ENCODE measurements at regions not wholly inside any gene's neighbourhood (a gene's known extent, or its start where the extent isn't known, plus 50 kb on each side); places are given as distances from the start of the nearest gene placed in this dataset.

DNA sequence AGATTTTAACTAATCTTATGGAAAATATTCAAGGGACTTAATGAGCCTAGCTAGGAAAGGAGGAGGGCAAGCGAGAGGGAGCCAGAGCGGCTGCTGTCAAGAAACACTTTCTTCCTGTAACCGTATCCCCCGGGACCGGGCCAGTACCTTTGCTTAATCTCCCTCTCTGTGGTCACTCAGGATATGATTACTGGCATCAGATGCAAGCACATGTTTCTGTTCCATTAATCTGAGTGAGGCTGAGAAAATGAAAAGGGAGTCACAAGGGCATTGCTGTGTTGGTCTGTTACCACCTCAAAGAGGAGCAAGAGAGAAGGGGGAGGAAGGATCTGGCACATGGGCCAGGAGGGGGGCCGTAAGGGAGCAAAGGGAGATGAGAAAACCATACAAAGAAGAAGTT is 356.7 kb upstream of the GATB start:
- no TSS peak for BruUV-seq (replicated peaks)
- Histone ChIP-seq H3K4me2 (ENCODE audit: control insufficient read depth, insufficient read depth) (no peak overlapping the region), H2AFZ (ENCODE audit: control insufficient read depth, low read depth, low read length) (no peak overlapping the region), H3K4me1 (ENCODE audit: control insufficient read depth, insufficient read depth, low read length) (peaks cover 3% of the 10 kb centered on the region; the same call in 1 of the 2 replicates), H4K20me1 (ENCODE audit: control insufficient read depth, insufficient read depth) (no peaks in the 10 kb centered on the region), H3K9ac (ENCODE audit: control insufficient read depth, insufficient read depth, low read length) (no peak overlapping the region), H3K36me3 (ENCODE audit: control insufficient read depth in 2 of 2, insufficient read depth in 2 of 2, low read length in 1 of 2) (no peaks in the 10 kb centered on the region), H3K4me3 (no peak overlapping the region), H3K9me3 (replicated peaks; ENCODE audit: control insufficient read depth, insufficient read depth, low read length) (no peaks in the 10 kb centered on the region), H3K79me2 (ENCODE audit: control insufficient read depth, insufficient read depth, low read length) (no peaks in the 10 kb centered on the region), H3K27me3 (replicated peaks in 1 of 2; ENCODE audit: control insufficient read depth in 2 of 2, insufficient read depth in 2 of 2, low read length in 1 of 2) (no peaks in the 10 kb centered on the region), H3K27ac (ENCODE audit: control insufficient read depth, insufficient read depth) (no peak overlapping the region)
- POLR2A ChIA-PET: no interaction called here
- in situ Hi-C loops (cut with MboI) (no loop called here), intact Hi-C loops (cut with micrococcal nuclease; ENCODE audit: unreplicated experiment) (no loop called here)
- SMC1A ChIA-PET (ENCODE audit: uncharacterized antibody, unreplicated experiment): no interaction called here
- TF ChIP-seq, protein P1, sequence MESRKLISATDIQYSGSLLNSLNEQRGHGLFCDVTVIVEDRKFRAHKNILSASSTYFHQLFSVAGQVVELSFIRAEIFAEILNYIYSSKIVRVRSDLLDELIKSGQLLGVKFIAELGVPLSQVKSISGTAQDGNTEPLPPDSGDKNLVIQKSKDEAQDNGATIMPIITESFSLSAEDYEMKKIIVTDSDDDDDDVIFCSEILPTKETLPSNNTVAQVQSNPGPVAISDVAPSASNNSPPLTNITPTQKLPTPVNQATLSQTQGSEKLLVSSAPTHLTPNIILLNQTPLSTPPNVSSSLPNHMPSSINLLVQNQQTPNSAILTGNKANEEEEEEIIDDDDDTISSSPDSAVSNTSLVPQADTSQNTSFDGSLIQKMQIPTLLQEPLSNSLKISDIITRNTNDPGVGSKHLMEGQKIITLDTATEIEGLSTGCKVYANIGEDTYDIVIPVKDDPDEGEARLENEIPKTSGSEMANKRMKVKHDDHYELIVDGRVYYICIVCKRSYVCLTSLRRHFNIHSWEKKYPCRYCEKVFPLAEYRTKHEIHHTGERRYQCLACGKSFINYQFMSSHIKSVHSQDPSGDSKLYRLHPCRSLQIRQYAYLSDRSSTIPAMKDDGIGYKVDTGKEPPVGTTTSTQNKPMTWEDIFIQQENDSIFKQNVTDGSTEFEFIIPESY (IDR thresholded peaks at IDR 0.05): no peak
- no peak for TF ChIP-seq ZNF687 (IDR thresholded peaks at IDR 0.05)
- TF ChIP-seq, protein P2, sequence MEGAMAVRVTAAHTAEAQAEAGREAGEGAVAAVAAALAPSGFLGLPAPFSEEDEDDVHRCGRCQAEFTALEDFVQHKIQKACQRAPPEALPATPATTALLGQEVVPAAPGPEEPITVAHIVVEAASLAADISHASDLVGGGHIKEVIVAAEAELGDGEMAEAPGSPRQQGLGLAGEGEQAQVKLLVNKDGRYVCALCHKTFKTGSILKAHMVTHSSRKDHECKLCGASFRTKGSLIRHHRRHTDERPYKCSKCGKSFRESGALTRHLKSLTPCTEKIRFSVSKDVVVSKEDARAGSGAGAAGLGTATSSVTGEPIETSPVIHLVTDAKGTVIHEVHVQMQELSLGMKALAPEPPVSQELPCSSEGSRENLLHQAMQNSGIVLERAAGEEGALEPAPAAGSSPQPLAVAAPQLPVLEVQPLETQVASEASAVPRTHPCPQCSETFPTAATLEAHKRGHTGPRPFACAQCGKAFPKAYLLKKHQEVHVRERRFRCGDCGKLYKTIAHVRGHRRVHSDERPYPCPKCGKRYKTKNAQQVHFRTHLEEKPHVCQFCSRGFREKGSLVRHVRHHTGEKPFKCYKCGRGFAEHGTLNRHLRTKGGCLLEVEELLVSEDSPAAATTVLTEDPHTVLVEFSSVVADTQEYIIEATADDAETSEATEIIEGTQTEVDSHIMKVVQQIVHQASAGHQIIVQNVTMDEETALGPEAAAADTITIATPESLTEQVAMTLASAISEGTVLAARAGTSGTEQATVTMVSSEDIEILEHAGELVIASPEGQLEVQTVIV (IDR thresholded peaks at IDR 0.05; ENCODE audit: borderline replicate concordance, partially characterized antibody): no peak
- no peak for TF ChIP-seq MAX (IDR thresholded peaks at IDR 0.05; ENCODE audit: low read depth, low read length)
- no peak for TF ChIP-seq STAT3 (IDR thresholded peaks at IDR 0.05; ENCODE audit: low read depth, low read length)
- no peak for TF ChIP-seq MEF2B (IDR thresholded peaks at IDR 0.05; ENCODE audit: partially characterized antibody, poor library complexity, severe bottlenecking)
- TF ChIP-seq KDM1A (IDR thresholded peaks at IDR 0.05; ENCODE audit: borderline replicate concordance): no peak
- no peak for TF ChIP-seq TCF3 (IDR thresholded peaks at IDR 0.05; ENCODE audit: borderline replicate concordance, insufficient read depth, low read depth, low read length)
- TF ChIP-seq TCF12 (IDR thresholded peaks at IDR 0.05; ENCODE audit: low read depth, low read length): no peak
- TF ChIP-seq GATAD2B (conservative IDR thresholded peaks at IDR 0.05; ENCODE audit: low read depth): no peak
- no peak for TF ChIP-seq SRF (IDR thresholded peaks at IDR 0.05; ENCODE audit: low read depth in 2 of 2, low read length in 2 of 2)
- TF ChIP-seq ZZZ3 (IDR thresholded peaks at IDR 0.05; ENCODE audit: control insufficient read depth, insufficient read length, low read depth): no peak
- TF ChIP-seq ZNF217 (IDR thresholded peaks at IDR 0.05): no peak
- no peak for TF ChIP-seq POU2F2 (IDR thresholded peaks at IDR 0.05; ENCODE audit: borderline replicate concordance, low read depth, low read length)
- TF ChIP-seq BRCA1 (IDR thresholded peaks at IDR 0.05; ENCODE audit: low read depth, low read length): no peak
- no peak for TF ChIP-seq SUPT20H (IDR thresholded peaks at IDR 0.05; ENCODE audit: borderline replicate concordance, control insufficient read depth, low read depth, low read length)
- WGBS (ENCODE audit: insufficient coverage, insufficient replicate concordance, low lambda C conversion rate, missing lambda C conversion rate): 58% methylated on average over 6 of the region's 6 CpGs
- no peak for FAIRE-seq
- ATAC-seq: no peak
- no peak for DNase-seq (ENCODE audit: low read depth, low spot score)
- CTCF ChIA-PET: interaction anchor here (0.6 kb wide), 1 partner anchor 382 kb away, joined by 3 read pairs; no protein-coding TSS in a partner anchor
- RAD21 ChIA-PET (ENCODE audit: unreplicated experiment): no interaction called here

Data from GM12878 (cell line).